GM21576 (cell line): ENCODE measurements at regions not wholly inside any gene's neighbourhood (a gene's known extent, or its start where the extent isn't known, plus 50 kb on each side); places are given as distances from the start of the nearest gene placed in this dataset.

Source experiments
- ATAC-seq: cut with Tn5 transposase; IDR thresholded peaks from one replicate; pipeline ENCODE4 v1.9.1; 2021; ENCODE audit warnings: mild to moderate bottlenecking, moderate library complexity; ENCODE audit not compliant: unreplicated experiment

DNA sequence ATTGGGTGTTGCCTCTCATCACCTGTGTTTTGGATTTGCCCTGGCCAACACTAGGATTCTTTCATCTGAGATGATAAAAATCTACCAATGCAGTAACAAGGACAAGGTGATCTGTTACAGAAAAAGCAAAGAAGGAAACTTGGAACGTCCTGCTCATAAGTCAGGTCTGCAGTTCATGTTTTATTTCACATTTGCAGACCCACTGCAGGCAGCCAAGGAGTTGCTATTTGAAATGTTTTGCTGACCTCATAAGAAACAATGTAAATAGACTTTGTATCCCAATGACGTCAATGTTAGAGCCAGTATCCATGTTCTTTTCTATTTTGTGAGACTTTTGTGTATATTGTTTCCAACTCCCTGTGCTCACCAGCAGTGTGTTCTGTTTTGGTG, 312.9 kb downstream of the DEPDC1B start:
- no peak for ATAC-seq

GRCh38 chr5:60386436-60387050, 313.4 kb downstream of the DEPDC1B start:
- ATAC-seq = no peak

- ATAC-seq = no peak
Observed at GRCh38 chr5:60382716-60383115, 317.2 kb downstream of the DEPDC1B start.

- no peak for ATAC-seq
Observed at GRCh38 chr5:60379907-60380306, 320.1 kb downstream of the DEPDC1B start.

DNA sequence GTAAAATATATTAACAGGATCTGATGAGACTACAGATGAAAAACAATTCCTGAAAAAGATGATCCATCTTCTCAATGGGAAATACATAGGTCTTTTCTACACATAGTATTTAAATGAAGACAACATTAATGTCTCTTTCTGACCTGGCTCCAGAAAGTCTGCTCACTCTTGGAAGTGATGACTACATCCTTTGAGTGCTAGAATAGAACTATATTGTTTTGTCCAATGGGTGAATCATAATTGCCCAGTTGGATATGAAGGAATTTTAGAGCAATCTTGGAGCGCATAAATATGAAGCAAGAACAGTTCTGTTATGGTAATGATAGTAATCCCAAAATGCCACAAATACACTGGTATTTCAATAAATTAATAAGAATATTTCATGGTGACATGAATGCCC, 322.1 kb downstream of the DEPDC1B start:
- ATAC-seq = no peak

DNA sequence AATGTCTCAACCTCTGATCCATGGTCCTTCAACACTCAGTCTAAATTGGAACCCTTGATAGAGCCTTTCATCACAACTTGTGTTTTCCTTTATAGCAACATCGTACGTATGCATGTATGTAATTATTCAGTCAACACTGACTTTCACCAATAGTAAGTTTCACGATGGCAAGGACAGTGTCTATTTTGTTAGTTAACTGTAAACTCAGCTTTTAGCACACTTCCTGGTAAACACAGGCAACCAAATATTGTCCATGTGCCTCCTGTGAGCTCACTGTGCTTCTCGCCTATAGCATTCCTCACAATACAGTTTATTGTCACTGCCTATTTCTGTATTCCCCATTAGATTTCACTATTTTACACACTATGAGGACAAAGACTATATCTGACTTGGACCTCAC, 323.1 kb downstream of the DEPDC1B start:
- ATAC-seq = no peak

GRCh38 chr5:60374409-60374808, 325.6 kb downstream of the DEPDC1B start:
- ATAC-seq = no peak

DNA sequence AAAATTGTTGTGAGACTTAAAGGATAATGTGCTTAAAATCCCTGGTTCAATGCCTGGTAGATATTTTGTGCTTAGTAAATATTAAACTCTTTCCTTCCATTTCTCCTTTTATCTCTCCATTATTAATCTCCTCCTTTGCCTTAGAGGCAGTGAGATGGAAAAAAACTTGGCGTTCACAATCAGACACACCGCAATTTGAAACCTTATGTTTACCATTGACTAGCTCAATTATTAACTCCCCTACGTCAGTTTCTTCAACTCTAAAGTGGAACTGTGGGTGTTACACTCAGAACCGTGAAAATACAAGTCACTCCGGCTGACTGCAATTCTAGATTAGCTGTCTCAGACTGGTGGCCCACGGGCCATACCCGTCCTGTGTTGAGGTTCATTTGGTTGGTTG, 327.2 kb downstream of the DEPDC1B start:
- ATAC-seq = no peak

DNA sequence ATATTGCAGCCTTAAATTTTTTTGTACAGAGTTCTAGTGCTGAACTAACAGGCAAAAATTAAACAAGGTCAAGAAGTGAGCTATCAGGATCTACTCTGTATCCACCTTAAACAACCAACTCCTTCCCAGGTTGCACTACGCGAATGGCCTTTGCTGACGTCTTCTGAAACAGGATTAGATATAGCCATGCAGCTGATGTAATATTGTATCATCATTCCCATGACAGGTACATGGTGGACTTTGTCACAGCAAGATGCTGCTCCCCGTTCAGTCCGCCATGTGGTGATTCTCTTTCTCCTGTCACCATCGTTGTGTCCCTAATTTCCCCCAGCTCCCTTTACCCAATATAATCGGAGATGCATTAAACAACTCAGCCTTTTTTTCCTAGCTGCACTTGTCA, 328.9 kb downstream of the DEPDC1B start:
- ATAC-seq = no peak

- ATAC-seq = no peak
Observed at GRCh38 chr5:60370508-60370907, 329.5 kb downstream of the DEPDC1B start.

- ATAC-seq = no peak
Observed at GRCh38 chr5:60369391-60369790, 330.6 kb downstream of the DEPDC1B start.

DNA sequence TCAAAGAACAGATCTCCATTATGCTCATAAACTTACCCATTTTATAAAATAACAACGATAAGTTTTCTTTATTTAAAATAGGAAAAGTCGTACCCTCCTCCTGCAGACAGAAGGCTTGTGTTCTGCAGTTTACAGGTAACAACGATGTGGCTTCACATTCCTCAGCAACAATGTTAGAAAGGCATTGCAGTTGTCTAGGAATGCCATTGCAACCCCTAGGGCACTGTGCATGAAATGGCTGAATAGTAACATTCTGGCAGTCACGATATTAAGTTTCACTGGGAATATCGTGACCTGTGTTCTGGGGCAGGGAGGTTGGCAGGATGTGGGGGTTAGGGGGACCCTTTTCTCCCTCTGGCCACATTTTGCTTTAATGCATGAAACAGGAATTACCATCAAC, 331.9 kb downstream of the DEPDC1B start:
- no peak for ATAC-seq

GRCh38 chr5:60366489-60366888, 333.5 kb downstream of the DEPDC1B start:
- ATAC-seq = no peak

GRCh38 chr5:60365001-60365400, 335.0 kb downstream of the DEPDC1B start:
- no peak for ATAC-seq

- ATAC-seq = no peak
Observed at GRCh38 chr5:60362158-60362557, 337.8 kb downstream of the DEPDC1B start.

DNA sequence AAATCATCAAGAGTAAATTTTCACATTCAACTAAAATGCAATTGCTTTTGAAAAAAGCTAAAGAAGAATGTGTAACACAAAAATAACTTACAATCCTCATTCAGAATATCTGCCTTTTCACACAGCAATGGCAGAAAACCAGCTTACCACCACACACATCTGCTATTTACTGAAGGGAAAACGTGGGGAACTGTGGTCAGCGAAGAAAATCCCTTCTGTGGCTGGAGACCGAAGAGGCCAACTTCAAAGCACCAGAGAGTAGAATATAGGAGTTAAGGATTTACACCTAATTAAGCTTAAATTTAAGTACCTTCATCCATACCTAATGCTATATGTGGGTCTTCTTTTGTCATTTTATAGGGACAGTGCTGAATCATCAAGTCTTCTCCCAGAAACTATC, 339.6 kb downstream of the DEPDC1B start:
- no peak for ATAC-seq

DNA sequence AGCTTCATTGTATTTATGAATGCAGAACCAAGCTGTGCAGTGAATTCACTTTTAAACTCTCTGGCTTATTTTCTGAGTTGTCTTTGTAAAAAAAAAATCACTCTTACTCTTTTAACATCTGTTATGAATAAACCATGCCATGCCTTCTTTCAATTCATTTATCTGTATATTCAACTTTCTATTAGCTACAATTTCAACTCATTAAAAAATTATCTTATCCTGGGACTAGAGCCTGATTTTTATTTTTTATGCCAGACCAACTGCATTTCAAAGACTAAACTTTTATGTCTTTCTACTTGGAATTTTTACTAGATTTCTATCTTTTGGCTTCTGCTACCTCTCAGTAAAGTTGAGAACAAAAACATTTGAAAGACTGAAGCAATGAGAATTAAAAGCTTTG, 342.7 kb downstream of the DEPDC1B start:
- no peak for ATAC-seq

DNA sequence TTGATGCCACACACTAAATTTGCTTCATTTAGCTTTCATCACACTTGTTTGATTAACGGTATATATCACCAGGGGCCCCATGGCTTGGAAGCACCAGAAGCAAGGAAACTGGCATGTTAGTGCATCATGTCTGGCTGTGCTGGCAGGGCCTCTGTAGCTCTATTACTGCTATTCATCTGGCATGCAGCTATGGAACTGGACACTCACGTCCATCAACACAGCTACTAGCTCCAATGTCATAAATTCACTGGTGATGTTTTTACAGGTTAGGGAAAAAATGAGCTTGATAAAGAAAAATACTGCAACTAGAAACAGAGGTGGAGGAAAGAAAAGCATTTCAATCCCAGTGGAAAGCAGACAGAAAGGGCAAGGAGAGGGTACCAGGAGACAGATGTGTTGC, 343.2 kb downstream of the DEPDC1B start:
- no peak for ATAC-seq

DNA sequence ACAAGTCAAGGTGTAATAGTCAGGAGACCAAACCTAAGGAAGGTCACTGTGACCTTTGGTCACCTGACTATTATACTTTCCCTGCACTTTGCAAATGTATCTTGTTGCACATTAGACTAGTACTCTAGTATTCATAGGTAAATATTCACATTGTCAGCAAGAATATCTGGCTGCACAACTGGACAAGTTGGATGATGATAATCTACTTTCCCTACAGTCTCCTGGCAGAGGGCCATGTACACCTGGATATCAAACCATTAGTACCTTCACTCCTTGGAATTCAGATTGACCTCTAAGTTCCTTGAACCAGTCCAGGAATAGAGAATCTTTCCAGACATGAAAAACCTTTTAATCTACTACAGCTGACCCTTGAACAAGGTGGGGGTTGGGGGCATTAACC, 344.8 kb downstream of the DEPDC1B start:
- no peak for ATAC-seq

GRCh38 chr5:60354311-60354710, 345.7 kb downstream of the DEPDC1B start:
- ATAC-seq = no peak

GRCh38 chr5:60352992-60353599, 346.9 kb downstream of the DEPDC1B start:
- ATAC-seq = no peak

GRCh38 chr5:60350794-60351193, 349.2 kb downstream of the DEPDC1B start:
- ATAC-seq = no peak

- no peak for ATAC-seq
Observed at GRCh38 chr5:60349891-60350415, 350.0 kb downstream of the DEPDC1B start.
